Activated T-cell treated with anti-CD3 and anti-CD28 coated beads, Interleukin-2, amount 50 U/mL, for 4 hours (primary cell): ENCODE measurements at regions not wholly inside any gene's neighbourhood (a gene's known extent, or its start where the extent isn't known, plus 50 kb on each side); places are given as distances from the start of the nearest gene placed in this dataset.
"Not testable (repeated sequence)": the region's sequence is repeated elsewhere in the genome, so short reads cannot be mapped to it uniquely, and the experiment has no call there.

Experiments
- ATAC-seq, 2 donors: fragments of 200-7000 bp; cut with Tn5 transposase; one replicate each; pipeline ENCODE4 v1.10.0; 2021
- DNase-seq: peaks from one replicate; pipeline ENCODE4 v3.0.0-alpha.2; 2020
- H3K27me3 Mint-ChIP-seq: one replicate; pipeline ENCODE4 v1.8.0; 2021; ENCODE audit warnings: low read depth, mixed read lengths
- H3K36me3 Mint-ChIP-seq: one replicate; pipeline ENCODE4 v1.8.0; 2022; ENCODE audit warnings: mixed read lengths; ENCODE audit not compliant: insufficient read depth
- H3K4me1 Mint-ChIP-seq: one replicate; pipeline ENCODE4 v1.8.0; 2021; ENCODE audit warnings: low read depth, mixed read lengths
- H3K4me3 Mint-ChIP-seq: one replicate; pipeline ENCODE4 v1.8.0; 2021; ENCODE audit warnings: mild to moderate bottlenecking, moderate library complexity, mixed read lengths
- H3K9me3 Mint-ChIP-seq: one replicate; pipeline ENCODE4 v1.8.0; 2021; ENCODE audit warnings: mixed read lengths

DNA sequence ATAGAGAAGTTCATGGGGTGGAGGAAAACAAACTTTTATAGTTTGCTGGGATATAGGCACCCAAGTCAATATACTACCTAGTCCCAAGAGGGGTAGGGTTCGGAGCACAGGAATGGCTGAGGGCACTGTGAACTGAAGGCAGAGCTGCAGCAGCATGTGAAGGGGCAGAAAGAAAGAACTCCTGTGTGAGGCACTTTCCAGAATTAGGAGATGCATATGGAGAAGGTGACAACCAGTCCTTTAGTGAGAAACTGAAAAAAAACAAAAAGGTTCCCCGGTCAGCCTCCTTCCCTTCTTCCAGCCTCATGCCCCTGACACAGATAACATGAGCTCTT, 429.1 kb downstream of the DSC3 start:
- H3K36me3 Mint-ChIP-seq: no peaks in the 10 kb centered on the region
- no peak for ATAC-seq

GRCh38 chr18:30601541-30601940, 441.0 kb downstream of the DSC3 start:
- no peaks in the 10 kb centered on the region for H3K27me3 Mint-ChIP-seq
- H3K4me1 Mint-ChIP-seq: no peaks in the 10 kb centered on the region
- no peak for DNase-seq
- H3K9me3 Mint-ChIP-seq: peaks cover 6% of the 10 kb centered on the region
- no peak for ATAC-seq
- no peak overlapping the region for H3K4me3 Mint-ChIP-seq
- no peaks in the 10 kb centered on the region for H3K36me3 Mint-ChIP-seq

More for the DNA sequence above, 429.1 kb downstream of the DSC3 start:
- no peak for DNase-seq
- Mint-ChIP-seq H3K4me1 (no peaks in the 10 kb centered on the region), H3K4me3 (no peak overlapping the region), H3K27me3 (no peaks in the 10 kb centered on the region), H3K9me3 (peaks cover 7% of the 10 kb centered on the region)

DNA sequence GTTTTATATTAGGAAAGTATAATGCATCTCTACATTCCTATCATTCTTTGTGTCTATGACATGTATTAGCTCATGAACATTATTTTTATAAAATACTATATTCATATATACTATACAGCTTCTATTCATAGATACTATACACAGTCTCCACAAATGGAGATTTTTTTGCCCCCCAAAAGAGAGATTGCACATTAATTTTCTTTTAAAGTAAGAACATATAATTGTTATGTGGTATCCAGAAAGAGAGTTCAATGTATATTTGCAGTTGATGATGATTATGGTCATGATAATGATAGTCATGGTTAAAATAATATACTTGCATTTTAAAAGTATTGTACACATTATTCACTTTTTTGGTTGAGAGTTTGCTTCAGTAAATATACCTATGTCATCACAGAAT, 445.3 kb downstream of the DSC3 start:
- Mint-ChIP-seq H3K4me3 (no peak overlapping the region), H3K36me3 (no peaks in the 10 kb centered on the region), H3K27me3 (no peaks in the 10 kb centered on the region), H3K4me1 (no peaks in the 10 kb centered on the region), H3K9me3 (peaks cover 18% of the 10 kb centered on the region)
- no peak for ATAC-seq
- no peak for DNase-seq

GRCh38 chr18:30596635-30597034, 445.9 kb downstream of the DSC3 start:
- no peaks in the 10 kb centered on the region for H3K27me3 Mint-ChIP-seq
- H3K4me1 Mint-ChIP-seq: no peaks in the 10 kb centered on the region
- H3K36me3 Mint-ChIP-seq: no peaks in the 10 kb centered on the region
- H3K9me3 Mint-ChIP-seq: peaks cover 18% of the 10 kb centered on the region
- no peak overlapping the region for H3K4me3 Mint-ChIP-seq
- ATAC-seq (no peak), DNase-seq (no peak)

DNA sequence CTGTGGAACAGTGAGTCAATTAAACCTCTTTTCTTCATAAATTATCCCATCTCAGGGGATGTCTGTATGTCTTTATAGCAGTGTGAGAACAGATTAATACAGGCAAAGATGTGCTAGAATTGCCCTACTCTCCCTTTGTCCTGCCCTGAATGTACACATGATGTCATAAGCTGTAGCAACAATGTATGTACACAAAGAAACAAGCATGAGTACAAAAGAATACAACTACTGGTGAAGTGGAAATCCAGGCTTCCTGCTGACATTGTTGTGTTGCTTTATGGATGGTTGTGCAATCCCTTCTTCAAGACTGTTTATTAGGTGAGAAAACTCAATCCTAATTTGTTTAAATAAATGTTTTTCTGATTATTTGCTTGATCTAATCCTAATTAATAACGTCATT, 446.6 kb downstream of the DSC3 start:
- no peaks in the 10 kb centered on the region for H3K4me1 Mint-ChIP-seq
- H3K27me3 Mint-ChIP-seq: no peaks in the 10 kb centered on the region
- no peak for ATAC-seq
- no peaks in the 10 kb centered on the region for H3K36me3 Mint-ChIP-seq
- peaks cover 18% of the 10 kb centered on the region for H3K9me3 Mint-ChIP-seq
- DNase-seq: no peak
- no peak overlapping the region for H3K4me3 Mint-ChIP-seq

GRCh38 chr18:30594911-30595310, 447.6 kb downstream of the DSC3 start:
- not testable (repeated sequence) for H3K36me3 Mint-ChIP-seq, DNase-seq, H3K4me3 Mint-ChIP-seq, H3K4me1 Mint-ChIP-seq, H3K27me3 Mint-ChIP-seq, ATAC-seq
- H3K9me3 Mint-ChIP-seq: peaks cover 22% of the 10 kb centered on the region

DNA sequence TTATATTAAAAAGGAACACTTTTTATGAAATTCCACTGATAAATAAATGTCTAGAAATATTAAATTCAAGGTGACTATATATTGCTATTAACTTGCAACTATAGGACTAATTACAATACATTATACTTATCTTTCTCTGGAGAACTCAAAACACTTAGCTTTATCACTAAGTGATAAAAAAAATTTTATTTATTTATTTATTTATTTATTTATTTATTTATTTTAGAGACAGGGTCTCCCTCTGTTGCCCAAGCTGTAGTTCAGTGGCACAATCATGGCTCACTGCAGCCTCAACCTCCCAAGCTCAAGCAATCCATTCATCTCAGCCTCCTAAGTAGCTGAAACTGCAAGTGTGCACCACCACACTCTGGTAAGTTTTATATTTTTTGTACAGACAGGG, 451.1 kb downstream of the DSC3 start:
- no peak for DNase-seq
- Mint-ChIP-seq H3K27me3 (no peaks in the 10 kb centered on the region), H3K4me1 (no peaks in the 10 kb centered on the region), H3K4me3 (no peak overlapping the region), H3K36me3 (no peaks in the 10 kb centered on the region), H3K9me3 (peaks cover 24% of the 10 kb centered on the region)
- no peak for ATAC-seq

DNA sequence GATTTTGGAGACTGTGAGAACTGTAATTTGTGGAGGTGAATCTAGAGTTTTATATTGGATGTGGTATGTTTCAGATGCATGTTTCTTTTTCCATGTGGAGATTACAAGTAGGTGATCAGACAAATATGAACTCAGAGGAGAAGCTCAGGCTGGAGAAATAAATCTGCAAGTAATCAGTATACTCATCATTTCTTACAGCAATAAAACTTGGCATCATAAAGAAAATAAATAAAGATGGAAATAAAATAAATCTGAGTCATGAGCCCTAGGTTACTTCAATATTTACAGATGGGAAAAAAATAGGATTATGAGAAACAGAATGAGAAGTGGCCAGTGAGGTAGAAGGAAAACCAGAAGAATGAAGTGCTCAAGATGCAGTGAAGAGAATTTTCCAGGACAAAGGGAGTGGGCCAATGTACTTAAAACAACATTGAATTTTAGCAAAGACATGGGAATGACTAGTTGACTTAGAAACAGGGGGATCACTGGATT, 453.8 kb downstream of the DSC3 start:
- DNase-seq (no peak), ATAC-seq (no peak)
- Mint-ChIP-seq H3K27me3 (no peaks in the 10 kb centered on the region), H3K4me1 (no peaks in the 10 kb centered on the region), H3K4me3 (no peak overlapping the region), H3K36me3 (no peaks in the 10 kb centered on the region), H3K9me3 (peaks cover 16% of the 10 kb centered on the region)

DNA sequence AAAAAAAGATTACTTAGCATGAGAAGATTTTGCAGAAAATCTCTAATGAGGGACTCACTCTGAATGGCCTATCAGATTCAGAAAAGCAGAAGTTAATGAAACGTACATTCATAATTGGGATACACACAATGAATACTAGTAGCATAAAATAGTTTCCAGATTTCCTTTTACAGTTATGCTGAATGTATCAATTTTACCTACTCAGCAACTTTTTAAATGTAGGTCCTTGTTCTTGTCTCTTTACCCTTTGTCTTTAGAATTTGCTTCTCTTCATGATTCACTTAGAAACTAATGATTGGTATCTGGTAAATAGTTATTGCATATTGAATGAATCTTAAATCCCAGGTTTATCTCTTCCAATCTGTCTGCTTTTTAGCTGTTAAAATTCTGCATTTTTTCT, 458.8 kb downstream of the DSC3 start:
- H3K4me3 Mint-ChIP-seq: no peak overlapping the region
- no peak for ATAC-seq
- peaks cover 15% of the 10 kb centered on the region for H3K9me3 Mint-ChIP-seq
- H3K4me1 Mint-ChIP-seq: no peaks in the 10 kb centered on the region
- no peak for DNase-seq
- H3K27me3 Mint-ChIP-seq: no peaks in the 10 kb centered on the region
- no peaks in the 10 kb centered on the region for H3K36me3 Mint-ChIP-seq

DNA sequence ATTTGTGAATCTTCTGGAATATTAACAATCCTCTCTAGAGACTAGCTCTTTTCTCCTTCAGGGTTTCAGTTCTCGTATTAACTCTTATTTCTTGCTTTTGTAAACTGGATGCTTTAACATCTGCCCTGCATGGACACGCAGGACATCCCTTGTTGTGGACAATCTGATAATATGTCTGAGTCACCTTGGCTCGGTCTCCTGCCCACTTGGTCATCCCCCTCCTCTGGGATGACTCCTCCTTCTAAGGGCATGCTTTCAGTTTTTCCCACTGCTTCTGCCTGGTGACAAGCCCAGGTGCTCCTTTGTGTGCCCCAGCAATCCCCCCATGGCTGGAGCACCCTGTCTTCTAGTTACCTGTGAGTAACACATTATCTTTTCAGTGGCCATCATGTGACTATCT, 460.5 kb downstream of the DSC3 start:
- Mint-ChIP-seq H3K9me3 (peaks cover 10% of the 10 kb centered on the region), H3K4me1 (no peaks in the 10 kb centered on the region), H3K27me3 (no peaks in the 10 kb centered on the region), H3K4me3 (no peak overlapping the region), H3K36me3 (no peaks in the 10 kb centered on the region)
- DNase-seq: no peak
- ATAC-seq: no peak

DNA sequence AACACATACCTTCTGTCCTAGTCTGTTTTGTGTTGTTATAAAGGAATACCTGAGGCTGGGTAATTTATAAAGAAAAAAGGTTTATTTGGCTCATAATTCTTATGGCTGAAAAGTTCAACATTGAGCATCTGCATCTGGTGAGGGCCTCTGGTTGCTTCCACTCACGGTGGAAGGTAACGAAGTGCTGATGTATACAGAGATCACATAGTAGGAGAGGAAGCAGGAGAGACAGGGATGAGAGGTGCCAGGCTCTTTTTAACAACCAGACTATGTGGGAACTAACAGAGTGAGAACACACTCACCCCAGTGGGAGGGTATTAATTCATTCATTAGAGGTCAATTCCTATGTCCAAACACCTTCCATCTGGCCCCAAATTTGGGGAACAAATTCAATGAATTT, 463.8 kb downstream of the DSC3 start:
- H3K4me1 Mint-ChIP-seq: no peaks in the 10 kb centered on the region
- ATAC-seq (no peak), DNase-seq (no peak)
- peaks cover 8% of the 10 kb centered on the region for H3K9me3 Mint-ChIP-seq
- H3K4me3 Mint-ChIP-seq: no peak overlapping the region
- no peaks in the 10 kb centered on the region for H3K27me3 Mint-ChIP-seq
- no peaks in the 10 kb centered on the region for H3K36me3 Mint-ChIP-seq

DNA sequence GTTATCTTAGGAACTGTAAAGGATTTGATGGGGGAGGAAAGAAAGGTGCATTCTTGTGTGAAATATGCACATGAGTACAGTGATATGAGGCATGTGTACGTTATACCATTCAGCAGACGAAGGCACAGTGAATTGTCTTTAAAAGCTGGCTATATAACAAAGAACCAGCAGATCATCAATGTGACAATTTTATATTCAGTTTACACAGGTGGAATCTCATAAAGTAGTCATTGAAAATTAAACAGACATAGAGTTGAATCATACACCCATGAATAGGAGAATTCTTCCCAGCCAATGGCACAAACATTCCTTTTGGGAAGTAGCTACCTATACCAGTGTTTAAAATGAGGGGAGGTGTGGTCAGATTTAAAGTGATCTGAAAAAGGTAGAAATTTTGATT, 470.3 kb downstream of the DSC3 start:
- no peak for ATAC-seq
- DNase-seq: no peak
- H3K27me3 Mint-ChIP-seq: no peaks in the 10 kb centered on the region
- peaks cover 19% of the 10 kb centered on the region for H3K9me3 Mint-ChIP-seq
- H3K36me3 Mint-ChIP-seq: no peaks in the 10 kb centered on the region
- no peaks in the 10 kb centered on the region for H3K4me1 Mint-ChIP-seq
- no peak overlapping the region for H3K4me3 Mint-ChIP-seq

DNA sequence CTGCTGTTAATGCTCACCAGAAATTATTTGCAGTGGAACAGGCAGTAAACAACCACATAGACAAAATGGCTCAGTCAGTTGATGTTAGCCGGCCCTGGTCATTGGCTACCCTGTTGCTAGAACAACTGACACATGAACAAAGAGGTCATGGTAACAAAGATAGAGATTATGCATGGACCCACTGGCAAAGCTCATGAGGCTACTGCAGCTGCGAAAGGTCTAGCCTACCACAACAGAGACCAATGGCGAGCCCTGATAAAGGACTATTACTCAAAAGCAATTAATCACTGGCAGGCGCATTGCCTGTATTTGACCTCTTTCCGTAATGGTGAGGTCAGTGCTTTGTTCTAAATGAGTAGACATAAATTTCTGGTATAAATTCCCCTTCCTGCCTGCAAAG, 474.2 kb downstream of the DSC3 start:
- no peak for DNase-seq
- Mint-ChIP-seq H3K4me3 (no peak overlapping the region), H3K9me3 (peaks cover 16% of the 10 kb centered on the region), H3K36me3 (no peaks in the 10 kb centered on the region), H3K27me3 (no peaks in the 10 kb centered on the region), H3K4me1 (no peaks in the 10 kb centered on the region)
- ATAC-seq: no peak

- no peak for ATAC-seq
Observed at GRCh38 chr18:30566877-30567276, 475.7 kb downstream of the DSC3 start.

DNA sequence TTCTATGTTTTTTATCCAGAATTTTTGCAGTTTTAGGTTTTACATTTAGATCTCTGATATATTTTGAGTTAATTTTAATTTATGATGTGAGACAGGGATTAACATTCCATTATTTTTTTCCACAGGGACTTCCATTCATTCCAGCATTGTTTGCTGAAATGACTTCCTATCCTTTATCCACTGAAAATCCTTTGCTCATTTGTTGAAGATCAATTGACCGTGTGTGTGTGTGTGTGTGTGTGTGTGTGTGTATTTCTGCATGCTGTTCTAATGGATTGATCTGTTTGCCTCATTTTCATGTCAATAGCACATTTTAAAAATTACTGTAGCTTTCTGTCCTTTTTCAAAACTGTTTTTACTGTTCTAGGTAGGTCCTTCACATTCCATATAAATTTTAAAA, 480.3 kb downstream of the DSC3 start:
- no peak for ATAC-seq
- no peak for DNase-seq
- H3K4me3 Mint-ChIP-seq: no peak overlapping the region
- H3K27me3 Mint-ChIP-seq: no peaks in the 10 kb centered on the region
- H3K4me1 Mint-ChIP-seq: no peaks in the 10 kb centered on the region
- peaks cover 12% of the 10 kb centered on the region for H3K9me3 Mint-ChIP-seq
- no peaks in the 10 kb centered on the region for H3K36me3 Mint-ChIP-seq

More at GRCh38 chr18:30566877-30567276, 475.7 kb downstream of the DSC3 start:
- Mint-ChIP-seq H3K27me3 (no peaks in the 10 kb centered on the region), H3K4me3 (no peak overlapping the region), H3K4me1 (no peaks in the 10 kb centered on the region), H3K9me3 (peaks cover 12% of the 10 kb centered on the region), H3K36me3 (no peaks in the 10 kb centered on the region)
- no peak for DNase-seq

- Mint-ChIP-seq H3K36me3 (no peaks in the 10 kb centered on the region), H3K4me1 (no peaks in the 10 kb centered on the region), H3K9me3 (peaks cover 16% of the 10 kb centered on the region), H3K4me3 (no peak overlapping the region), H3K27me3 (no peaks in the 10 kb centered on the region)
- DNase-seq: no peak
- ATAC-seq: no peak
Observed at GRCh38 chr18:30556112-30556511, 486.4 kb downstream of the DSC3 start.
